ENCODE measurements at regions not wholly inside any gene's neighbourhood (a gene's known extent, or its start where the extent isn't known, plus 50 kb on each side); places are given as distances from the start of the nearest gene placed in this dataset.

- DNase-seq = no peak
Measured at GRCh38 chr13:26456650-26457049, 100.8 kb upstream of the WASF3 start.

GRCh38 chr13:26457212-26457611 lies 100.3 kb upstream of the WASF3 start:
- no peak for DNase-seq

GRCh38 chr13:26458196-26458749 lies 99.2 kb upstream of the WASF3 start:
- no peak for DNase-seq

GRCh38 chr13:26459276-26460131 lies 98.0 kb upstream of the WASF3 start:
- no peak for DNase-seq

- peak; percentile 71 for DNase-seq
Measured at GRCh38 chr13:26460648-26461047, 96.8 kb upstream of the WASF3 start.

DNA sequence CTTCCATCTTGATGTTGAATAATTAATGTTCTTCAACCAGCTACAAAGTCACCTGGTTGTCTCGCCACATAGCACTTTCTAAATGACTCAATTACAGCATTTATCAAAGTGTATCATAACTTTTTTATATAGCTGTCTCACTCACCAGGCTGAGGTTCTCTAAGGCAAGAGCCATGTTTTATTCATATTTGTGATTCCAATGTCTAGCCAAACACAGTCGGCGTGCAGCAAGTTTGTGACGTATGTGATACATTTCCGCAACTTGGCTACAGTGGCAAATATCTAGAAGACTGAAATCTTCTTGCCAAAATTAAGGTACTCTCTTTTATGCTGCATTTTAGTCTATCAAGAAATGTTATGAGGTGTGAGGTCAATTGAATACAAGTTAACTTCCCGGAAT lies 94.2 kb upstream of the WASF3 start:
- DNase-seq = no peak

DNA sequence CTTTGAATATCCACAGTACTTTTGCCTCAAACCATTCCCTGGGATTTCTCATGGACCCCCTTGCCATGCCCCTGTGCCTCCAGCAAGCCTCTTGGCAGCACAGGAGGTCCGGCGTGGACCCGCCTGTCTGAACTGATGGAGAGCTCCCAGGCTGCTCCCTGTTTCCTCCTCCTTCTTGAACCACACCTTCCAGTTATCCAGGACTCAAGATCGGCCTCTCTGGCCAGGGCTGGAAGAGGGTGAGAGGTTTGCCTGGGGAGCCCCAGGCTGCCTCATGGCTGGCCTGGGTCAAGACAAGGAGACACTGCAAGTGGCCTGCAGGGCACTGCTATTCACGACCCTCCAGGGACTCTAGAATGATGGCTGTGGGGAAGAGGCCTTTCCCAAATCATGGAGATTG lies 93.6 kb upstream of the WASF3 start:
- DNase-seq = no peak

- DNase-seq = no peak
Measured at GRCh38 chr13:26465514-26465913, 92.0 kb upstream of the WASF3 start.

DNA sequence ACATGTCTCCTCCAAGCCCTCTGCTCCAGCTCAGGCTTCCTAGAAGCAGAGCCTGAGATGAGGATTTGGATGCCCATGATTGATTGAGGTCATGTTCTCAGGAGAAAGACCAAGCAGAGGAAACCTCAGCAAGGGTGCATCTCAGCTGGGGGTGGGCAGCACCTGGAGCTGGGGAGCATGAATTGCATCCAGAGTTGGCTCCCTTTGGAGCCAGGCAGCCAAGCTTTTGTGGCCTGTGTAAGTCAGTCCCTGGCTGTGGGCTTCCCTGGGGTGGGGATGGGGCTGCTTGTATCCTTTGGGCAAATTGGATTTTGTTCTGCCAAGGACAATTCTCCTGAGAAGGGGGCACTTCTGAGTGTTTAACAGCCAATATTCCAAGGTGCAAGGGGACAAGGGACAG lies 91.5 kb upstream of the WASF3 start:
- no peak for DNase-seq

GRCh38 chr13:26468265-26468801 lies 89.2 kb upstream of the WASF3 start:
- DNase-seq = no peak

GRCh38 chr13:26469602-26470001 lies 87.9 kb upstream of the WASF3 start:
- DNase-seq = no peak

DNA sequence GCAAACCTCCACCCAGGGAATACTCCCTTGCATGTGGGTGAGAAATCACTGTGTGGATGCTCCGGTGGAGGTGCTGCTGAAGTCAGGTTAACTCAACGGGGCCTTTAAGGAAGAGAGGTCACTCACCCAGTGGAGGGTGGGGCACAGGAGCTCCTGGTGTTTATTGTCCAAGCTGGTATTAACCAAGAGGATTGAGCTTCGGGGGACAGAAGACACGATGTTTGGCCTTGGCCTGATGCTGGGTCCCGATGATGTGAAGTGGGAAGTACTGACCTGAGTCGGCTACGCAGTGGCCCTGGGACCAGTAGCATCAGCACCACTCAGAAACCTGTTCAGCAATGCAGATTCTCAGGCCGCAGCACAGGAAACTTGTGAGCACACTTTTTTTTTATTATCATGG lies 85.7 kb upstream of the WASF3 start:
- no peak for DNase-seq

GRCh38 chr13:26473571-26474230 lies 83.8 kb upstream of the WASF3 start:
- no peak for DNase-seq

GRCh38 chr13:26474286-26474685 lies 83.2 kb upstream of the WASF3 start:
- DNase-seq = no peak

DNA sequence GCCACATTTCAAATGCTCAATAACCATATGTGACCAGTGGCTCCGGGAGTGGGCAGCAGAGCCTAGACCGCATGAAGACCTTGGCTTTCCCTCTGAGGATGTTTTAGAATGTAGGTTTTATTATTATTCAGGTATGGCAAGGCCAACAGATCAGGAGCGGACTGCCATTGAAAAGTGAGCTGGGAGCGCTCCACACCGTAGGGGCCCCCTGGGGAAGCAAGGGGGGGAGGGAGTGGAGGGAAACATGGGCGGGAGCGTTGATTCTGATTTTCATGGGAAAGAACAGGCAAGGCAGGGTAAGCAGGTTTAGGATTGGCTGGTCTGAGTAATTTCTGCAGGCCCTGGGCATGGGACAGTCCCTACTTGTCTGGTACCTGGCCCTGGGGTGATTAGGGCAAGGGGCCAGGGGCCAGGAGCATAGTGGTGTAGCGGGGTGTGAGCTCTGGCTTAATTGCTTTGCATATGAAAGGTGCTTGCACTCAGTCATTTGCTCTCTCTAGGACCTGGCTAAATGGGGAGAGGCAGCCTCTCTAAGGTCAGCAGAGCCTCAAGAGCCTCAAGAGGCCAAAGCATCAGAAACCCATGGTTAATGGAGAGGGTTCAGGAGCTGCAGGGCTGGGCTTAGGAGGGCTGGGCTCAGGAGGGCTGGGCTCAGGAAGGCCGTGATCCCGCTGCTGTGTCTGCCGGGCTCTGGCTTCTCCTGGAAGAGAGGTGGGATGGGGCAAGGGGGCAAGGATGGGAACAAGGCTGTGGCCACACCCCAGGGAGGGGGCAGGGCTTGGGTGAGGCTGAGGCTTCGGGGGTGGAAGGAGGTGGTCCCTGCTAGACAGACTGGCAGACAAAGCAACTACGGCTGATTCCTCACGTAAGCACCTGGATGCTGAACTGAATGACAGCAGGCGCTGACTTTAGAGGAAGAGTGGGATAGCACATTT lies 82.0 kb upstream of the WASF3 start:
- DNase-seq = no peak

DNA sequence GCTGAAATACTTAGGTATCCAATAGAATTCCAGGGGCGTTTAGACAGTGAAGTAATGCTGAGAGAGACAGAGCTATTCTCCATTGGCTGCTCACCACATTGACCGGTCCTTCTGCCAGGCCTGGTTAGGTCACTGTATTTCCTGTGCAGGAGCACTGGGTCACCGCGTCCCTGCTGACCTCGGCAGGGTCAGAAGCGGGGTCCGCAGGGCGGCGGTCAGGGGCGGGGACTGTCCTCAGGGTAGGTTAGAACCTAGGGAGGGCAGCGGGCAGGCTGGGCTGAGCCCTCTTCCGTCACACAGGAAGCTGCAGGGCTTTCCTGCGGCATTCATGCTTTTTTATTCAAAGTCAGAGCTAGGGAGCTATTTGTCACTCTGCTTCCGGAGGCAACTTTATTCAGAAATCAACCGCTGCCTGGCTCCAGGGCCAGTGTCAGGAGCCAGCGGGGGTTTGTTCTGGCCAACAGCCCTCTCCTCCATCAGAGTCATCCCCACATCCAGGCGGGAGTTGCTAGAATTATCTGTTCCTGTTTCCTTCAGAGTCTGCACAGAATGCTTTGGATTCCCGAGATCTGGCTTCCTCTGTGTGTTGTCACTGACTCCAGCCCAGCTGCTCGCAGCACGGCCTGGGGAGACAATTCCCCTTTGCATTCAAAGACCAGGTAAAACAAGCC lies 81.2 kb upstream of the WASF3 start:
- peak; percentile 16 for DNase-seq

DNA sequence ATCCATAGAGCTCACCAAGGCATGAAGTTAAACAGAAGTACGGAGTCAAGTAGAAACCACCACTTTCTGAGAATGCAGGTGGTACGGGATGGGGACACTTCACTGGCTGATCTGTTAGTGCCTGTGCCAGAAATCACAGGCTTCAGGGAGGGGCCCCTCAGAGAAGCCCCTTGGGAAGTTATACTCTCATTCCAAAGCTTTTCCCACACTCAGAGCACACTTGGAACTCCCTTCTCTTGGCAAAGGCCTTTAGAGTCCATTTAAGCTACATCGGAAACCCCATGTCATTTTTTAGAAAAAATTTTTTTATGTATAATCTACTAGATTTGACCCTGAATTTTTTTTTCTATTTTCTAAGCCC lies 80.7 kb upstream of the WASF3 start:
- DNase-seq = no peak

- DNase-seq = no peak
Measured at GRCh38 chr13:26477681-26478080, 79.8 kb upstream of the WASF3 start.

DNA sequence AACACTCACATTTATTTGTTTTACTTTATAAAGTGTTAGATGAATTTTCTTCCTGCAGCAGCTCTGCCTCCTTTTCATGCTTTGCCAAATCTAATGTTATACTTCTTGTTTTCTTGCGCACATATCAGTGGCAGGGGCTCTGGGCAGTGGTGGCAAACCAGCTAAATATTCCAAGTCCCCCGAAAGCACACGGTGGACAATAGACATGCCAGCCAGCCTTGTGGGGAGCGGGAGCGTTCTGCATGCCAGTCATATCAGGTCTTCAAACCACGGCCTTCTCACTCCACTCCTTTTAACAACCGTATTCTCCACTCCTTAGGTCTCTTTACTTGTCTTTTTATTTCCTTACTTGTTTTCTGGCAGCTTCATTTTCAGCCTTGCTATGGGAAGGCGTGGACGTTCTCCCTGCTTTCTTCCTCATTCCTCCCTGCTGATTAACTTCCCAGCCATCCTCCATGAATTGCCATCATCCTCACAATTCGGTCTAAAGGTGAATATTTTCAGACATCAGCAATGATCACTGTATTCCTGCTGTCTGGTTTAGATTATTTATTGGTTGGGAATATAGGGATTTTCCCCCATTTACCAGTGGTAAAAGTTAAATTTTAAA lies 77.1 kb upstream of the WASF3 start:
- no peak for DNase-seq

DNA sequence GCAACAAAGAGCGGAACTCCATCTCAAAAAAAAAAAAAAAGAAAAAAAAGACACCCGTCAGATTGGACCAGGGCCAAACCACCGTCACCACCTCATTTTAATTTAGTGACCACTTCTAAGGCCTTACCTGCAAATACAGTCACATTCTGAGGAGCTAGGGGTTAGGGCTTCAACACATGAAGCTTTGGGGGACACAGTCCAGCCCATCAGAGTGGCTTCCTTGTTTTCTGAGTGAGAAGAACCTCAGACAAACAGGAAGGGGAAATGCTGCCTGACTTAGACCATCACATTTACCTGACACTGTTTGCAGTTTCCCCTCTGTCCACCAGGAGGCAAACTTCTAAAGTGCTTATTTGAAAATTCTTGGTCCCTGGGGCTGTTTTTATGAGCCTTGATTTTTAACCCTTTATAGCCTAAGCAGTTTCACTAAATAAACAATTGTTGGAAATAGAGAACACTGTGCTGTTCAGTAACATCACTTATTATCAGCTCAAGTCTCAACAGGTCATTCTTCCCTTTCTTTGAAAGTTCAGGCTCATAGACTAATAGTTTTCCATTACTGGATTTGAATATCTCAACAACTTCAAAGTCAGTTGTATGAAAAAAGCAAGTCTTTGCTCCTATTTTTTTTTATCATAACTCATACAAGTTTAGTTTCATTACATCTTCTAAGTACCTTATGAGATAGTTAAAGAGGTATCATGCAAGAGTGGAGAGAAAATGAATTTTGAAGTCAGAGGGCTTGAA lies 74.9 kb upstream of the WASF3 start:
- peak; percentile 48 for DNase-seq

GRCh38 chr13:26483546-26483945 lies 73.9 kb upstream of the WASF3 start:
- no peak for DNase-seq
